Adipocyte (in vitro differentiated cells): ENCODE measurements at regions not wholly inside any gene's neighbourhood (a gene's known extent, or its start where the extent isn't known, plus 50 kb on each side); places are given as distances from the start of the nearest gene placed in this dataset.

Experiments used
- DNase-seq: peaks from one replicate; pipeline ENCODE4 v3.0.0-alpha.2; 2015; ENCODE audit warnings: low read depth
- H3K27me3 ChIP-seq: replicated peaks from 2 replicates; pipeline ENCODE4 v1.7.0; 2013; ENCODE audit warnings: mild to moderate bottlenecking, low read length, moderate library complexity; ENCODE audit not compliant: control insufficient read depth, insufficient read depth
- H3K36me3 ChIP-seq: 2 replicates; pipeline ENCODE4 v1.7.0; 2013; ENCODE audit warnings: low read length, mild to moderate bottlenecking, moderate library complexity; ENCODE audit not compliant: control insufficient read depth, insufficient read depth, severe bottlenecking
- H3K4me1 ChIP-seq: 2 replicates; pipeline ENCODE4 v1.7.0; 2013; ENCODE audit warnings: mild to moderate bottlenecking, low read length, moderate library complexity; ENCODE audit not compliant: control insufficient read depth, insufficient read depth
- H3K4me3 ChIP-seq: 2 replicates; pipeline ENCODE4 v1.7.0; 2013; ENCODE audit warnings: mild to moderate bottlenecking, low read length, moderate library complexity
- H3K9ac ChIP-seq: 2 replicates; pipeline ENCODE4 v1.7.0; 2013; ENCODE audit warnings: mild to moderate bottlenecking, low read length, moderate library complexity
- H3K9me3 ChIP-seq: 2 replicates; pipeline ENCODE4 v1.7.0; 2013; ENCODE audit warnings: mild to moderate bottlenecking, low read length, moderate library complexity; ENCODE audit not compliant: control insufficient read depth

DNA sequence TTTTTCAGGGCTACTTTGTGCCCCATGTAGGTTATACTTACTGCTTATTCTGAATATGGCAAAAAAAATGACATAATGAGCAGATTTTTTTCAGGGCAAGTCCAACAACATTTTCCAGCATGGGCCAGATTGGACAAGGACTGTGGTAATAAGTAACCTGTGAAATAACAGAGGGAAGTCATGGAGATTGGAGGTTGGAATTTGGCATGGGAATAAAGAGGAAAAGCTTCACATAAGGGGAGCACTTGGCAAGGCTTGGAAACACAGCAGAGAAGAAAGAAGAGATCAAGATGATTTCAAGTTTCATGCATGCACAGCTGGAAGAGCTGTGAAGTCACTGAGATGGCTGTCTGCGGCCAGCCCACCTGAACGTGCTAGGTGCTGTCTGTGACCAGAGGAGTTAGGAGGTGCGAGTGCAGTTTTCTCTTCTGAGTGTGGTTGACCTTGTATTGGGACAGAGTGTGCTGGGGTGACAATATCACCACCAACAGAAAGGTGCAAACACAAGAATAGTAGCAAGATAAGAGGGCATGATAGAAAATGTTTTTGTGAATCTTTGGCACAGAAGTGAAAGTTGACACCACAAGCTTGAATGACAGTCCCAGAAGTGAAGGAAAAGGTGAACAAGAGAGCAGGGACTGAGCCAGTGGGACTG lies 71.1 kb upstream of the DSC1 start:
- Histone ChIP-seq H3K4me1 (no peaks in the 10 kb centered on the region), H3K9me3 (no peaks in the 10 kb centered on the region), H3K9ac (no peak overlapping the region), H3K27me3 (no peaks in the 10 kb centered on the region), H3K4me3 (no peak overlapping the region), H3K36me3 (no peaks in the 10 kb centered on the region)
- no peak for DNase-seq

GRCh38 chr18:31235856-31236255 lies 73.2 kb upstream of the DSC1 start:
- Histone ChIP-seq H3K36me3 (no peaks in the 10 kb centered on the region), H3K4me1 (no peaks in the 10 kb centered on the region), H3K27me3 (peaks cover 2% of the 10 kb centered on the region), H3K9ac (no peak overlapping the region), H3K4me3 (no peak overlapping the region), H3K9me3 (no peaks in the 10 kb centered on the region)
- no peak for DNase-seq

- no peaks in the 10 kb centered on the region for H3K36me3 ChIP-seq
- no peaks in the 10 kb centered on the region for H3K9me3 ChIP-seq
- no peaks in the 10 kb centered on the region for H3K4me1 ChIP-seq
- no peak overlapping the region for H3K4me3 ChIP-seq
- DNase-seq: no peak
- no peak overlapping the region for H3K9ac ChIP-seq
- peaks cover 2% of the 10 kb centered on the region for H3K27me3 ChIP-seq
Observed at GRCh38 chr18:31237142-31237541, 74.5 kb upstream of the DSC1 start.

DNA sequence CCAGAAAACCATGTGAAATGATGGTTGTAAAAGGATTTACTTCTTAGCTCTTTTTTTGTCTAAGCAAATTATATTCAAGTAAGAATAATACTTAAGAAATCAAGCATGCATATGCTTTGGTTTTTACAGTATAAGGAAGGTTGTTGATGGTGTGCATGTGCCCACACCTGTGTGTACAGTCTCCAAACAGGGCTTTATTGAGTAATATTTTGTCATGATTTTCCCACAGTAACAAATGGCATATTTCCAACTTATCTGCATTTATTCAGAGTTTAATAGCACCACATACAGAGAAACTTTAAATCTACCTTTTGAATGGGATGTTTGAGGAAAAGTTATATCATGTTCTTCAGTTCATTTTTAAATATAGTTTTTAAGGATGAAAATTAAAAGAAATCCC lies 76.5 kb upstream of the DSG1 start:
- no peak for DNase-seq
- no peaks in the 10 kb centered on the region for H3K4me1 ChIP-seq
- no peaks in the 10 kb centered on the region for H3K36me3 ChIP-seq
- H3K4me3 ChIP-seq: no peak overlapping the region
- H3K9ac ChIP-seq: no peak overlapping the region
- no peaks in the 10 kb centered on the region for H3K9me3 ChIP-seq
- peaks cover 7% of the 10 kb centered on the region for H3K27me3 ChIP-seq

DNA sequence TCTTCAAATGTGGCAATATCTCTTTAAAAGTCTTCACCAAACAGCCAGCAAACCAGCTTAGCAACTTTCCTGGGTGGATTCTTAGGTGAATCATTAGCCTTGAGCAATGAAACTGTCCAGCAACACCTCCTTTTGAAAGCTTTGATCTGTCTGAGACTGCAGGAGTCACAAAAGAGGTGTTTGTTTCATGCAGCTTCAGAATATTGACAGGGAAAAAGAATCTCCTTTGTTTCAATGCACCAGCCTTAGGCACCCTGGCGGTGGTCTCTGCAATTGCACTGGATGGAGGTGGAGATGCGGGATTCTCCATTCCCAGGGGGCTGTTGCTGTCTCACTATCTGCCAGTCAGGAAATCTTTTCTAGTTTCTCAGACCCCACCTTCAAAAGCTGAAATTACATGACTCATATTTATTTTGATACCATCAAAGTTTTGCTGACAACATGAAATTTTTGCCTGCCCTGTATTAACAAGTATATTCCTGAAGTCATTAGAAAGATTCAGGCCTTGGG lies 76.0 kb upstream of the DSG1 start:
- Histone ChIP-seq H3K4me3 (no peak overlapping the region), H3K36me3 (no peaks in the 10 kb centered on the region), H3K9me3 (no peaks in the 10 kb centered on the region), H3K9ac (no peak overlapping the region), H3K27me3 (peaks cover 7% of the 10 kb centered on the region), H3K4me1 (no peaks in the 10 kb centered on the region)
- DNase-seq: no peak

DNA sequence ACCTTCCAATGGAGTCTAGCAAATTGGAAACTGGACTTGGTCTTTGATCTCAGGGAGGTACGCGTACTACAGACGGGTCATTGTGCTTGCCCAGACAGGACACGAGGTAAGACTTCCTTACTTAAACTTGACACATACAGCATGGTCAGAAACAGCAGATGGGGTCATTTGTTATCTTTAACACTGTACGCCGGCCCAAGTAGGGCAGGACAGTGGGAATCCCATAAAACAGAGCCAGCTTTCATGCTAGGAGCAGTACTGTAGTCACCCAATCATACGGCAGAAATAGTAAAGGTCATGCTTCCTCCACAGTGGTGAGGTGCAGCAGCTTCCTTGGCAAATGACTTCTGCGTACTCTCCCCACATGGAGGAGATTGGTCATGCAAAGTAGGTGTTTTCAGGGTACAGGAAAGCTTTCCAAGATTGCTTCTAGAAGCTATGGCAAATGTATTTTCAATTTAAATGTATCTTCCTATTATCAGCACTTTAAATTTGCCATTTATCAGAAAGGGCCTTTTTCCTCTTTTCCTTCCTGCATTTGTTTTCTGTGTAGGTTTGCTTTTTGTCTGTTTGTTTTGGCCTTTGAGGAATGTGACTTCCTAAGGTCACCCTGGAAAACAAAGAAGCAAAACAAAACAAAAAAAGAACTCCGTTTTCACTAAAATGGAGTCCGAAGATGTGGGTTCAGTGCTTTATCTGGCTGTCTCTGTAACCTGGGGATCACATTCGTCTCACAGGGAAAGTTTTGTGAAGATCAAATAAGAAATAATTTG lies 74.0 kb upstream of the DSG1 start:
- no peak for DNase-seq
- peaks cover 7% of the 10 kb centered on the region for H3K27me3 ChIP-seq
- H3K4me1 ChIP-seq: no peaks in the 10 kb centered on the region
- no peaks in the 10 kb centered on the region for H3K36me3 ChIP-seq
- no peaks in the 10 kb centered on the region for H3K9me3 ChIP-seq
- no peak overlapping the region for H3K4me3 ChIP-seq
- H3K9ac ChIP-seq: no peak overlapping the region

GRCh38 chr18:31244771-31245394 lies 73.1 kb upstream of the DSG1 start:
- Histone ChIP-seq H3K4me3 (no peak overlapping the region), H3K4me1 (no peaks in the 10 kb centered on the region), H3K36me3 (no peaks in the 10 kb centered on the region), H3K9me3 (no peaks in the 10 kb centered on the region), H3K9ac (no peak overlapping the region), H3K27me3 (peaks cover 7% of the 10 kb centered on the region)
- no peak for DNase-seq

GRCh38 chr18:31245820-31246219 lies 72.1 kb upstream of the DSG1 start:
- Histone ChIP-seq H3K4me1 (no peaks in the 10 kb centered on the region), H3K9ac (no peak overlapping the region)

DNA sequence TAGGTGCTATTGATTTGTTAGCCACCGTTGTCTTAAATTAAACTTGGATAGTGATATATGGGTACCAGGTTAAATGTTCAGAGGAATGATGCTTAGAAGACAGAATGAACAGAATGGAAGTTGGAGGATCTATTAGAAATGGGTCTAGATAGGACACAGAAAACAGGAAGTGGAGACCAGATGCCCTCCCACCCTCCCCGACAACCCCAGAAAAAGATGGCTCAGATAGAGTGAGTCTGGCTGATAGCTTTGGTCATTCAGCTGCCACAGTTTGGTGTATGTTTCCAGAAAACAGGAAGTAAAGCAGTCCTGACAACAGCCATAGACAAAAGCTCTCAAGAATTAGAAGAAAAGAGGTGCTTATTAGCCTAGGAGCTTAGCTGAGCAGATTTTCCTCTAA lies 71.5 kb upstream of the DSG1 start:
- no peak overlapping the region for H3K9ac ChIP-seq
- DNase-seq: no peak

More at GRCh38 chr18:31245820-31246219, 72.1 kb upstream of the DSG1 start:
- no peak for DNase-seq
- Histone ChIP-seq H3K27me3 (peaks cover 5% of the 10 kb centered on the region), H3K9me3 (no peaks in the 10 kb centered on the region), H3K4me3 (no peak overlapping the region), H3K36me3 (no peaks in the 10 kb centered on the region)

DNA sequence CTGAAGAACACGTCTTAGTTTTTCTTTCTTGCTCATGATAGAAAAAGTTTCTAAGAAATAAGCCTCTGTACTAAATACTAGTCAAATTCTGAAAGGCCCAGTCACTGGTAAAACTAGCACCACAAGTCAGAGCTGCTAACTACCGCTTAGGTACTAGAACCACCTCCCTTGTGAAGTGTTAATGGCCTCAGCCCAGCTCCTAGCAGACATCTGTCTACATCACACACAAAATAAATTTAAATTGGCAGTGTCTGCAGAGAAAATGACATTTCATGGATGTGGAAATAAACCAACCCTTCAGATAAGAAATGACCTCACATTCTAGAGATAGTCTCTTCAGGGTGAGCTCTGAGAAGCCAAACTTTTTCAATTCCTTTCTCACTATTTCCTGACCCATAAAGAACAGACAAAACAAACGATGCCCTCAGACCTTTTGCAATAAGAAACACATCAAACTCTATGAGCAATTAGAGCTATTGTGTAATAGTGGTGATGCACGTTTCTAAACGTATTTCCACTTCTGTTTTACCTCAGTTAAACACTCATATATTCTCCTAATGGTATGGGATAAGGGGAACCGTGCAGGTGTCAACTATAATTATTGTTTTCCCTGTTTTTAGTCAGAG lies 70.3 kb upstream of the DSG1 start:
- H3K4me3 ChIP-seq: no peak overlapping the region
- no peaks in the 10 kb centered on the region for H3K36me3 ChIP-seq
- no peaks in the 10 kb centered on the region for H3K9me3 ChIP-seq
- no peak for DNase-seq
- H3K27me3 ChIP-seq: peaks cover 5% of the 10 kb centered on the region
- no peak overlapping the region for H3K9ac ChIP-seq
- H3K4me1 ChIP-seq: no peaks in the 10 kb centered on the region

More for the DNA sequence above, 71.5 kb upstream of the DSG1 start:
- Histone ChIP-seq H3K4me3 (no peak overlapping the region), H3K4me1 (no peaks in the 10 kb centered on the region), H3K36me3 (no peaks in the 10 kb centered on the region), H3K9me3 (no peaks in the 10 kb centered on the region), H3K27me3 (peaks cover 5% of the 10 kb centered on the region)
